ENCODE measurements at regions not wholly inside any gene's neighbourhood (a gene's known extent, or its start where the extent isn't known, plus 50 kb on each side); places are given as distances from the start of the nearest gene placed in this dataset.

- no peaks in the 10 kb centered on the region for H3K9me3 ChIP-seq (ENCODE audit: severe bottlenecking)
- no peak for DNase-seq
- no peaks in the 10 kb centered on the region for H3K27me3 ChIP-seq (ENCODE audit: insufficient read depth, low read depth, severe bottlenecking)
- no peak overlapping the region for H3K27ac ChIP-seq
- TF ChIP-seq, protein P1, sequence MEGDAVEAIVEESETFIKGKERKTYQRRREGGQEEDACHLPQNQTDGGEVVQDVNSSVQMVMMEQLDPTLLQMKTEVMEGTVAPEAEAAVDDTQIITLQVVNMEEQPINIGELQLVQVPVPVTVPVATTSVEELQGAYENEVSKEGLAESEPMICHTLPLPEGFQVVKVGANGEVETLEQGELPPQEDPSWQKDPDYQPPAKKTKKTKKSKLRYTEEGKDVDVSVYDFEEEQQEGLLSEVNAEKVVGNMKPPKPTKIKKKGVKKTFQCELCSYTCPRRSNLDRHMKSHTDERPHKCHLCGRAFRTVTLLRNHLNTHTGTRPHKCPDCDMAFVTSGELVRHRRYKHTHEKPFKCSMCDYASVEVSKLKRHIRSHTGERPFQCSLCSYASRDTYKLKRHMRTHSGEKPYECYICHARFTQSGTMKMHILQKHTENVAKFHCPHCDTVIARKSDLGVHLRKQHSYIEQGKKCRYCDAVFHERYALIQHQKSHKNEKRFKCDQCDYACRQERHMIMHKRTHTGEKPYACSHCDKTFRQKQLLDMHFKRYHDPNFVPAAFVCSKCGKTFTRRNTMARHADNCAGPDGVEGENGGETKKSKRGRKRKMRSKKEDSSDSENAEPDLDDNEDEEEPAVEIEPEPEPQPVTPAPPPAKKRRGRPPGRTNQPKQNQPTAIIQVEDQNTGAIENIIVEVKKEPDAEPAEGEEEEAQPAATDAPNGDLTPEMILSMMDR (IDR thresholded peaks at IDR 0.05; ENCODE audit: low read depth, low read length), result no peak
- H3K4me3 ChIP-seq (ENCODE audit: low read depth, low read length), result no peak overlapping the region
- H3K36me3 ChIP-seq, result no peaks in the 10 kb centered on the region
These were observed 179.3 kb upstream of the ZC3H15 start for GRCh38 chr2:186306754-186307153.

- Histone ChIP-seq H3K27ac (no peak overlapping the region), H3K27me3 (ENCODE audit: insufficient read depth, low read depth, severe bottlenecking) (no peaks in the 10 kb centered on the region), H3K36me3 (no peaks in the 10 kb centered on the region), H3K4me3 (ENCODE audit: low read depth, low read length) (no peak overlapping the region), H3K9me3 (ENCODE audit: severe bottlenecking) (no peaks in the 10 kb centered on the region)
- TF ChIP-seq, protein P1 (IDR thresholded peaks at IDR 0.05; ENCODE audit: low read depth, low read length), result no peak
- DNase-seq, result no peak
These were observed 178.2 kb upstream of the ZC3H15 start for GRCh38 chr2:186307871-186308270.

DNA sequence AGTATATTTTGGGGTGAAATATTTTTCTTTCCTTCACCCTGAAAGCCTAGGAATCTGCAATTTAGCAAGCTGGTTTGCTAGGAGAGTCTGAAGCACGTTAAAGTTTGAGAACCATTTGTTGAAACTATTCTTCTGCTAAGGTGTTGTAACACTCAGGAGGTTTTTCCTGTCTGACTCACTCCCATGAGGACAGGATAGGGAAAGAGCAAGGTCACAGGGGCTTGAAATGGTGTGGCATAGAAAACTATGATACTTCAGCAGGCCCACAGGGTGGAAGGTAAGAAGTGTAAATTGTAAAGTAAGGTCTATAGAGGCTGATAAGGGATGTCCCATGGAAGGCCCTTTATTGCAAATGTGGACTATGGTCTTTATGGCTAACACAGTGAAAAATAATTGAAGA is 177.7 kb upstream of the ZC3H15 start:
- TF ChIP-seq, protein P1 (IDR thresholded peaks at IDR 0.05; ENCODE audit: low read depth, low read length), result no peak
- no peak overlapping the region for H3K4me3 ChIP-seq (ENCODE audit: low read depth, low read length)
- no peaks in the 10 kb centered on the region for H3K27me3 ChIP-seq (ENCODE audit: insufficient read depth, low read depth, severe bottlenecking)
- DNase-seq, result no peak
- no peaks in the 10 kb centered on the region for H3K9me3 ChIP-seq (ENCODE audit: severe bottlenecking)
- no peak overlapping the region for H3K27ac ChIP-seq
- no peaks in the 10 kb centered on the region for H3K36me3 ChIP-seq

DNA sequence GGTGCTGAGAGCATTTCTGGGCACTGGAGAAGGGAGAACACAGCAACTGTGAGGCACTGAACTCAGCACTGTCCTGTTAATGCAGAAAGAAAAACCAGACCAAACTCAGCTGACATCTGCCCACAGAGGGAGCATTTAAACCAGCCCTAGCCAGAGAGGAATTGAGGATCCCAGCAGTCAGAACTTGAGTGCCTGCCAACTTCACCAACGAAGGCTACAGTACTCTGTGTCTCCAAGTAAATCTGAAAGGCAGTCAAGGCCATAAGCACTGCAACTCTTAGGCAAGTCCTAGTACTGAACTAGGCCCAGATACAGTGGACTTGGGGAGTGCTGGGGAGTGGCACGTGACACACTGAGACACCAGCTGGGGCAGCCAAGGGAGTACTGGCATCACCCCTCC is 176.2 kb upstream of the ZC3H15 start:
- H3K36me3 ChIP-seq, result no peaks in the 10 kb centered on the region
- H3K27me3 ChIP-seq (ENCODE audit: insufficient read depth, low read depth, severe bottlenecking), result no peaks in the 10 kb centered on the region
- no peaks in the 10 kb centered on the region for H3K9me3 ChIP-seq (ENCODE audit: severe bottlenecking)
- no peak overlapping the region for H3K27ac ChIP-seq
- TF ChIP-seq, protein P1 (IDR thresholded peaks at IDR 0.05; ENCODE audit: low read depth, low read length), result no peak
- DNase-seq, result no peak
- H3K4me3 ChIP-seq (ENCODE audit: low read depth, low read length), result no peak overlapping the region

DNA sequence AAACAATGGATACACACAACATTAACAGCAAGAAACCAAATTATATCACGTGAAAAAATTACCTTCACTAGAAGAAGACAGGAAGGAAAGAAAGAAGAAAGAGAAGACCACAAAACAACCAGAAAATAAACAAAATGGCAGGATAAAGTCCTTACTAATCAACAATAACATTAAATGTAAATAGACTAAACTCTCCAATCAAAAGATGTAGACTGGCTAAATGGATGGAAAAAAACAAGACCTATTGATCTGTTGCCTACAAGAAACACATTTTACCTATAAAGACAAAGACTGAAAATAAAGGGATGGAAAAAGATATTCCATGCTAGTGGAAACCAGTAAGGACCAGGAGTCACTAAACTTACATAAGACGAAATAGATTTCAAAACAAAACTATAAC is 167.0 kb upstream of the ZC3H15 start:
- no peak for DNase-seq
- Histone ChIP-seq H3K27ac (no peak overlapping the region), H3K36me3 (no peaks in the 10 kb centered on the region), H3K9me3 (ENCODE audit: severe bottlenecking) (no peaks in the 10 kb centered on the region), H3K27me3 (ENCODE audit: insufficient read depth, low read depth, severe bottlenecking) (no peaks in the 10 kb centered on the region), H3K4me3 (ENCODE audit: low read depth, low read length) (no peak overlapping the region)
- TF ChIP-seq, protein P1 (IDR thresholded peaks at IDR 0.05; ENCODE audit: low read depth, low read length), result no peak

- no peaks in the 10 kb centered on the region for H3K9me3 ChIP-seq (ENCODE audit: severe bottlenecking)
- no peak overlapping the region for H3K27ac ChIP-seq
- TF ChIP-seq, protein P1 (IDR thresholded peaks at IDR 0.05; ENCODE audit: low read depth, low read length), result no peak
- no peak for DNase-seq
- H3K36me3 ChIP-seq, result no peaks in the 10 kb centered on the region
- no peak overlapping the region for H3K4me3 ChIP-seq (ENCODE audit: low read depth, low read length)
- no peaks in the 10 kb centered on the region for H3K27me3 ChIP-seq (ENCODE audit: insufficient read depth, low read depth, severe bottlenecking)
These were observed 160.1 kb upstream of the ZC3H15 start for GRCh38 chr2:186325827-186326535.
